Tibial nerve (tissue), 4 donors: ENCODE measurements at regions not wholly inside any gene's neighbourhood (a gene's known extent, or its start where the extent isn't known, plus 50 kb on each side); places are given as distances from the start of the nearest gene placed in this dataset.

Experiments used
- CTCF ChIP-seq, 5 experiments: fragments of 200-600 bp in 3 of 5; fragments of 450-650 bp in 2 of 5; sonication (generic) in 3 of 5; IDR thresholded peaks; one replicate each; pipeline ENCODE4 v1.5.1; 2016 to 2019; ENCODE audit warnings: antibody characterized with exemption in 5 of 5, mild to moderate bottlenecking in 3 of 5, moderate library complexity in 2 of 5
- EP300 ChIP-seq, 2 donors: sonication (generic); formaldehyde crosslinking; IDR thresholded peaks; one replicate each; pipeline ENCODE4 v1.6.1; 2017; ENCODE audit warnings: antibody characterized with exemption in 2 of 2, mild to moderate bottlenecking in 1 of 2

GRCh38 chr4:184955636-184956035 is 62.7 kb upstream of the HELT start:
- TF ChIP-seq CTCF (IDR thresholded peaks at IDR 0.05) = no peak
- no peak for TF ChIP-seq EP300 (IDR thresholded peaks at IDR 0.05)
